Hepatocyte (in vitro differentiated cells): ENCODE measurements at regions not wholly inside any gene's neighbourhood (a gene's known extent, or its start where the extent isn't known, plus 50 kb on each side); places are given as distances from the start of the nearest gene placed in this dataset.

Source experiments
- CTCF ChIP-seq: fragments of 200-600 bp; sonication (generic); IDR thresholded peaks from 2 replicates; pipeline ENCODE4 v1.5.1; 2016; ENCODE audit warnings: antibody characterized with exemption, mild to moderate bottlenecking; ENCODE audit not compliant: poor library complexity
- EZH2 ChIP-seq: fragments of 200-600 bp; sonication (generic); IDR thresholded peaks from 2 replicates; pipeline ENCODE4 v1.6.1; 2016; ENCODE audit warnings: antibody characterized with exemption, mild to moderate bottlenecking, borderline replicate concordance

DNA sequence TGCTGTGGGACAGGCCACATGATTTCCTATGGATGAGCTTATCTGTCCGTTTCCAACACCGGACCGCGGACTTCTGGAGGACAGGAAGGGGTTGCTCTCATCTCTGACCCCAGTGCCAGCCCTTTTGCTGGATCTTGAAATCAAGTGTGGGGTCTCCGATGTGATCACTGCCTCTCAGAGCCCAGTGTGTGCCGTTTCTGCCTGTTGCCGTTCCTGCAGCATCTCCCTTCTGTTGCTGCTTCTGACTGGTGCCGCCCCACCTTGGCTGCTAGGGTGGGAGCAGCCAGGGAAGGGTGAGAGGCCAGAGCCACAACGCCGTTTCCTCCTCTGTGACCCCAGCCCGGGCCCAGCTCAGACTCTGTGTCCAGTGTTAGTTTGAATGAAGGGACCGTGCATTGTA is 67.3 kb upstream of the WNT4 start:
- TF ChIP-seq CTCF (no peak), EZH2 (no peak)
